ENCODE measurements at regions not wholly inside any gene's neighbourhood (a gene's known extent, or its start where the extent isn't known, plus 50 kb on each side); places are given as distances from the start of the nearest gene placed in this dataset.
"Not testable (repeated sequence)": the region's sequence is repeated elsewhere in the genome, so short reads cannot be mapped to it uniquely, and the experiment has no call there.

GRCh38 chr2:39487398-39488250 lies 50.5 kb upstream of the MAP4K3 start:
- DNase-seq (ENCODE audit: low spot score): no peak

GRCh38 chr2:39488450-39488849 lies 51.4 kb upstream of the MAP4K3 start:
- DNase-seq (ENCODE audit: low spot score): no peak

GRCh38 chr2:39490586-39490985 lies 53.5 kb upstream of the MAP4K3 start:
- DNase-seq (ENCODE audit: low spot score): no peak

- no peak for DNase-seq (ENCODE audit: low spot score)
These were observed 54.6 kb upstream of the MAP4K3 start for GRCh38 chr2:39491653-39492052.

GRCh38 chr2:39492095-39492590 lies 55.1 kb upstream of the MAP4K3 start:
- peak; percentile 80 for DNase-seq (ENCODE audit: low spot score)

- DNase-seq (ENCODE audit: low spot score): peak; percentile 18
These were observed 55.6 kb upstream of the MAP4K3 start for GRCh38 chr2:39492716-39493115.

GRCh38 chr2:39494784-39495251 lies 57.7 kb upstream of the MAP4K3 start:
- peak; percentile 32 for DNase-seq (ENCODE audit: low spot score)

GRCh38 chr2:39497082-39497801 lies 60.2 kb upstream of the MAP4K3 start:
- DNase-seq (ENCODE audit: low spot score): no peak

- DNase-seq (ENCODE audit: low spot score): not testable (repeated sequence)
These were observed 61.1 kb upstream of the MAP4K3 start for GRCh38 chr2:39498176-39498575.

- DNase-seq (ENCODE audit: low spot score): no peak
These were observed 61.7 kb upstream of the MAP4K3 start for GRCh38 chr2:39498786-39499185.

GRCh38 chr2:39499336-39499735 lies 62.3 kb upstream of the MAP4K3 start:
- DNase-seq (ENCODE audit: low spot score): no peak

- no peak for DNase-seq (ENCODE audit: low spot score)
These were observed 64.3 kb upstream of the MAP4K3 start for GRCh38 chr2:39501412-39501811.

- DNase-seq (ENCODE audit: low spot score): no peak
These were observed 66.2 kb upstream of the MAP4K3 start for GRCh38 chr2:39503277-39503676.

GRCh38 chr2:39504790-39505335 lies 67.8 kb upstream of the MAP4K3 start:
- no peak for DNase-seq (ENCODE audit: low spot score)

- no peak for DNase-seq (ENCODE audit: low spot score)
These were observed 69.1 kb upstream of the MAP4K3 start for GRCh38 chr2:39506215-39506614.

- DNase-seq (ENCODE audit: low spot score): no peak
These were observed 71.1 kb upstream of the MAP4K3 start for GRCh38 chr2:39508198-39508597.

GRCh38 chr2:39510140-39510539 lies 73.1 kb upstream of the MAP4K3 start:
- DNase-seq (ENCODE audit: low spot score): no peak

GRCh38 chr2:39511219-39511604 lies 74.1 kb upstream of the MAP4K3 start:
- no peak for DNase-seq (ENCODE audit: low spot score)

- DNase-seq (ENCODE audit: low spot score): no peak
These were observed 74.7 kb upstream of the MAP4K3 start for GRCh38 chr2:39511605-39512433.

GRCh38 chr2:39512434-39512935 lies 75.4 kb upstream of the MAP4K3 start:
- no peak for DNase-seq (ENCODE audit: low spot score)

GRCh38 chr2:39512941-39513340 lies 75.9 kb upstream of the MAP4K3 start:
- no peak for DNase-seq (ENCODE audit: low spot score)

GRCh38 chr2:39513641-39514094 lies 76.6 kb upstream of the MAP4K3 start:
- DNase-seq (ENCODE audit: low spot score): peak; percentile 46

All from germinal center (tissue), 1 donor.